Breast epithelium (tissue), 4 donors: ENCODE measurements at regions not wholly inside any gene's neighbourhood (a gene's known extent, or its start where the extent isn't known, plus 50 kb on each side); places are given as distances from the start of the nearest gene placed in this dataset.

Experiments used
- DNase-seq, 2 donors: peaks; one replicate each; pipeline ENCODE4 v3.0.0-alpha.2; 2019; ENCODE audit warnings: low spot score in 2 of 2
- H3K27ac ChIP-seq, 2 donors: fragments of 200-600 bp; sonication (generic) in 1 of 2; one replicate each; pipeline ENCODE4 v1.5.1; 2016 to 2019; ENCODE audit warnings: mild to moderate bottlenecking in 1 of 2
- H3K27me3 ChIP-seq, 2 donors: fragments of 200-600 bp; sonication (generic) in 1 of 2; one replicate each; pipeline versions ENCODE4 v1.5.1 to v1.6.0; 2017 to 2019; ENCODE audit warnings: control low read depth in 1 of 2, mild to moderate bottlenecking in 1 of 2
- H3K36me3 ChIP-seq: fragments of 200-600 bp; one replicate; pipeline ENCODE4 v1.5.1; 2019
- H3K4me1 ChIP-seq, 2 donors: fragments of 200-600 bp; sonication (generic); one replicate each; pipeline ENCODE4 v1.5.1; 2016 to 2019; ENCODE audit warnings: control low read depth in 1 of 2
- H3K4me3 ChIP-seq, 3 donors: fragments of 200-600 bp; sonication (generic); 1 replicate in 2 of 3; 2 replicates in 1 of 3; pipeline ENCODE4 v1.5.1; 2016 to 2019; ENCODE audit warnings: mild to moderate bottlenecking in 3 of 3, moderate library complexity in 2 of 3
- H3K9me3 ChIP-seq, 2 donors: fragments of 200-600 bp; sonication (generic) in 1 of 2; one replicate each; pipeline ENCODE4 v1.5.1; 2016 to 2019; ENCODE audit warnings: control low read depth in 1 of 2
- POLR2A ChIP-seq: fragments of 450-650 bp; IDR thresholded peaks from one replicate; pipeline ENCODE4 v1.6.1; 2016; ENCODE audit warnings: antibody characterized with exemption, mild to moderate bottlenecking, moderate library complexity
- POLR2AphosphoS5 ChIP-seq, 3 donors: sonication (generic); formaldehyde crosslinking; IDR thresholded peaks; one replicate each; pipeline ENCODE4 v1.6.1; 2017; ENCODE audit warnings: antibody characterized with exemption in 3 of 3
- intact Hi-C: fragments of 100-400 bp; cut with DNase I; formaldehyde crosslinking; loops from one replicate; pipeline ENCODE4 v1.15.1; 2023; ENCODE audit warnings: low total_unique reads
- TF ChIP-seq, protein P1 (sequence below), 3 donors: fragments of 450-650 bp; IDR thresholded peaks; one replicate each; pipeline ENCODE4 v1.5.1; 2016 to 2017; ENCODE audit warnings: antibody characterized with exemption in 3 of 3, mild to moderate bottlenecking in 3 of 3, moderate library complexity in 3 of 3

DNA sequence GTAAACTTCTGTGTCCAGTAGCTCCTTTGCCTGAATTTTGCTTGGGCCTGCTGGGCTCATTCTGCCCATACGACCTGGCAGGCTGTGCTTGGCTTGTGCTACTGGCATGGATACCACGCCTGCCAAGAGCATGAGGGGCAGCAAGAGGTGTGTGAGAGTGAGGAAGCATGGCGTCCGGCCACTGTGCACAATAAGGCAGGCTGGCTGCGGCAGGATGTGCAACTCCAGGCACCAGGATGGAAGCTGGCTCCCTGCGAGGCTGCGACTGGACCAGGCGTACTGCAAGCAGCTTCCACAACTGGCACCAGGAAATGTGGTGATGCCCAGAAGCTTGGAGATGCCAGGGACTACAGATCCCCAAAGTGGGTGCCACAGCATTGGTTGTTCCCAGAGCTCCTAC is 709.3 kb downstream of the PCDH18 start:
- Histone ChIP-seq H3K36me3 (no peaks in the 10 kb centered on the region), H3K27ac (no peak overlapping the region), H3K27me3 (no peaks in the 10 kb centered on the region), H3K4me1 (no peaks in the 10 kb centered on the region), H3K4me3 (no peak overlapping the region), H3K9me3 (no peaks in the 10 kb centered on the region)
- DNase-seq = no peak
- intact Hi-C loops = no loop called here
- TF ChIP-seq POLR2AphosphoS5 (IDR thresholded peaks at IDR 0.05) = no peak
- no peak for TF ChIP-seq POLR2A
- TF ChIP-seq, protein P1, sequence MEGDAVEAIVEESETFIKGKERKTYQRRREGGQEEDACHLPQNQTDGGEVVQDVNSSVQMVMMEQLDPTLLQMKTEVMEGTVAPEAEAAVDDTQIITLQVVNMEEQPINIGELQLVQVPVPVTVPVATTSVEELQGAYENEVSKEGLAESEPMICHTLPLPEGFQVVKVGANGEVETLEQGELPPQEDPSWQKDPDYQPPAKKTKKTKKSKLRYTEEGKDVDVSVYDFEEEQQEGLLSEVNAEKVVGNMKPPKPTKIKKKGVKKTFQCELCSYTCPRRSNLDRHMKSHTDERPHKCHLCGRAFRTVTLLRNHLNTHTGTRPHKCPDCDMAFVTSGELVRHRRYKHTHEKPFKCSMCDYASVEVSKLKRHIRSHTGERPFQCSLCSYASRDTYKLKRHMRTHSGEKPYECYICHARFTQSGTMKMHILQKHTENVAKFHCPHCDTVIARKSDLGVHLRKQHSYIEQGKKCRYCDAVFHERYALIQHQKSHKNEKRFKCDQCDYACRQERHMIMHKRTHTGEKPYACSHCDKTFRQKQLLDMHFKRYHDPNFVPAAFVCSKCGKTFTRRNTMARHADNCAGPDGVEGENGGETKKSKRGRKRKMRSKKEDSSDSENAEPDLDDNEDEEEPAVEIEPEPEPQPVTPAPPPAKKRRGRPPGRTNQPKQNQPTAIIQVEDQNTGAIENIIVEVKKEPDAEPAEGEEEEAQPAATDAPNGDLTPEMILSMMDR (IDR thresholded peaks at IDR 0.05) = no peak

DNA sequence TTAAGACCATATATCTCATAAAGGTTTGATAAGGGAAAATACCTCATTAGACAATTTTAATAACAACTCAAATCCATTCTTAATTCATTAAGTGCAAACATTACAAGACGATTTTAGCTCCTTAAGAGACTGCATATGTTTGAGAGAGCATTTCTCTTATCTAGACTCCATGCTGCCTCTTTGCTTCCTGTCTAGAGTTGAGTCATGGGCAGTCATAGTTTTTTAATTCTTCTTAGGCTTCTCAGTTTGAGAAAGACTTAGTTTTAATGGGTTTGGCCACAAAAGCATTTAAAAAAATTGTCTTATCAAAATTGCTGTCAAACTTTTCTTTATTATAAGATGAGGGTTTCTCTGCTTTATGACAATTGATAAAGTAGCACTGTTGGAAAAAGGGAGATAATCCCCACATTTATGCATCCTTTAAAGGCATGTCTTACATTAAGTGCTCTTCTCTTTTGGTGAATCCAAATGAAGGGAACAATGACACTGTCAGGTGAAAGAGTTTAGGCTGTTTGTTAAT is 713.4 kb downstream of the PCDH18 start:
- Histone ChIP-seq H3K4me1 (no peaks in the 10 kb centered on the region), H3K27me3 (no peaks in the 10 kb centered on the region), H3K27ac (no peak overlapping the region), H3K4me3 (no peak overlapping the region), H3K36me3 (no peaks in the 10 kb centered on the region), H3K9me3 (no peaks in the 10 kb centered on the region)
- intact Hi-C loops = no loop called here
- TF ChIP-seq, protein P1 (IDR thresholded peaks at IDR 0.05) = no peak
- no peak for TF ChIP-seq POLR2A
- no peak for TF ChIP-seq POLR2AphosphoS5 (IDR thresholded peaks at IDR 0.05)
- DNase-seq = no peak

DNA sequence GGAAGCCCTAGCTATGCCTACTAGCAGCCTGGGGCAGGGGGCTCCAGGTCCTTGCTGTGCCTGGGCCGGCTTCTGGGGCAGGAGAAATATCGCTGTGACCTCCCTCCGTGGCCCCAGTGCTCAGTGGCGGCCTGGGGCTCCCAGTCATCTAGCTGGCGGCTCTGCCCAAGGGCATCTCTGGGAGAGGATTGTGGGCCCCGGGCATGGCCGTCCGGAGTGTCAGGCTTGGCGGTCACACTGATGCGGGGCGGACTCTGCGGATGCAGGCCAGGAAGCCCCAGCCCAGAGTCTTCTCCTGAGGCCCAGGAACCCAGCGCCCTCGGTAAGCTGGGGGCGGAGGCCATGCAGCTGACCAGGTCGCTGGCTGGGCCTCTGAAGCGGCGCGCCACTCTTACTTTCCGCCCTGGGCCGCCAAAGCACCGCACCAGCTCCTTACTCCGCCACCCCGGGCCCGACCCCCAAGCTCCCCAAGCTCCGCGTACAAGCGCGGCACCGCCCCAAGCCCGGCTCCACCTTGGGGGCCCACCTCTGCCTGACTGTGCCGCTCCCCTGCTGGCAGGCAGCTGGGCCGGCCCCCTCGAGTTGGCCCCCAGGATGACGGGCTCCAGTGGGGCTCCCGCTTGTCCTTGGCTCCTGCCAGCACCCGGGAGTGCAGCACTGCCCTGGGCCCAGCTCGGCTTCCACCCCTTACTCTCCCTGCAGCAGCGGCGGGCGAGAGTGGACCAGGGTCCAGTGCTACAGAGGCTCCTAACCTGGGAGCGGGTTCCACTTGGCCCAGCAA is 720.0 kb downstream of the PCDH18 start:
- no peak for DNase-seq
- H3K4me3 ChIP-seq = no peak overlapping the region
- no peaks in the 10 kb centered on the region for H3K36me3 ChIP-seq
- intact Hi-C loops = no loop called here
- H3K27ac ChIP-seq = no peak overlapping the region
- peaks cover 6% of the 10 kb centered on the region in 2 donors for H3K9me3 ChIP-seq
- TF ChIP-seq POLR2A = no peak
- TF ChIP-seq, protein P1 (IDR thresholded peaks at IDR 0.05) = no peak
- TF ChIP-seq POLR2AphosphoS5 (IDR thresholded peaks at IDR 0.05) = no peak
- H3K4me1 ChIP-seq = no peaks in the 10 kb centered on the region
- H3K27me3 ChIP-seq = no peaks in the 10 kb centered on the region

- Histone ChIP-seq H3K4me1 (no peaks in the 10 kb centered on the region), H3K9me3 (peaks cover 6% of the 10 kb centered on the region in 2 donors), H3K27me3 (no peaks in the 10 kb centered on the region), H3K4me3 (no peak overlapping the region), H3K36me3 (no peaks in the 10 kb centered on the region), H3K27ac (no peak overlapping the region)
- DNase-seq = no peak
- intact Hi-C loops = no loop called here
- TF ChIP-seq, protein P1 (IDR thresholded peaks at IDR 0.05) = no peak
- no peak for TF ChIP-seq POLR2A
- no peak for TF ChIP-seq POLR2AphosphoS5 (IDR thresholded peaks at IDR 0.05)
These were observed 720.7 kb downstream of the PCDH18 start for GRCh38 chr4:136811496-136812077.

DNA sequence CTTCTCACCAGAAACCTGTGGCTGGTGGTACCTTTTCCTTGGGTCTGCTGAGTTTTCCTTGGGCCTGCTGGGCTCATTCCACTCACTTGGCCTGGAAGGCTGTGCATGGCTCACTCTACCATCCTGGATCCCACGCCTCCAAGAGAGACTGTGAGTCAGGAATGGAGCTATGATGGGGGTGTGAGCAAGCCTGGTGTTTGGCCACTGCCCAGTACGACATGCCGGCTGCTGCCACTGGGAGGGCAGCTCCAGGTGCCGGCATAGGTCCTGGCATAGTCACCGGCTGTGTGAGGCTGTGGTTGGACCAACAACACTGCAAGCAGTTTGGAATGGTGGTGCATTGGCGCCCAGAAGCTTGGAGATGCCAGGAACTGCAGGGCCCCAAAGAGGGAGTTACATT is 721.7 kb downstream of the PCDH18 start:
- Histone ChIP-seq H3K4me1 (no peaks in the 10 kb centered on the region), H3K27me3 (no peaks in the 10 kb centered on the region), H3K4me3 (no peak overlapping the region), H3K9me3 (peaks cover 6% of the 10 kb centered on the region in 2 donors), H3K36me3 (no peaks in the 10 kb centered on the region), H3K27ac (no peak overlapping the region)
- no peak for TF ChIP-seq POLR2AphosphoS5 (IDR thresholded peaks at IDR 0.05)
- TF ChIP-seq, protein P1 (IDR thresholded peaks at IDR 0.05) = no peak
- no peak for TF ChIP-seq POLR2A
- no peak for DNase-seq
- intact Hi-C loops = no loop called here
